ENCODE measurements at regions not wholly inside any gene's neighbourhood (a gene's known extent, or its start where the extent isn't known, plus 50 kb on each side); places are given as distances from the start of the nearest gene placed in this dataset.

DNA sequence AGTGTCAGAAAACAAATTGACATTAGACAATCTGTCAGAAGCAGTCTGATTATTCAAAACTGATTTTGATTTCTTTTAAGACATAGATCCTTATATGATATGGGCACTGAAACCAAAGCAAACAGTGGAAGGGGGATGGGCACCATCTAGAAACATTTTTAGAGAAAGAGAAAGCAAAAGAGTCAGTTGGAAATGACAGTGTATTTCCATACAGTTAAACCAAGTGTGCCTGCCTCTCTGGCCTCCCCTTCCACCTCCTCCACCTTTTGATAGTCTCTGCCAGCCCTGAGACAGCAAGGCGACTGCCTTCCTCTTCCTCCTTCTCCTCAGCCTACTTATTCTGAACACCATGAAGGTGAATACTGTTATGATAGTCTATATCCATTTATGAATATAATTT is 949.7 kb downstream of the AMY1C start:
- no peak for DNase-seq (ENCODE audit: low read depth, low spot score)

DNA sequence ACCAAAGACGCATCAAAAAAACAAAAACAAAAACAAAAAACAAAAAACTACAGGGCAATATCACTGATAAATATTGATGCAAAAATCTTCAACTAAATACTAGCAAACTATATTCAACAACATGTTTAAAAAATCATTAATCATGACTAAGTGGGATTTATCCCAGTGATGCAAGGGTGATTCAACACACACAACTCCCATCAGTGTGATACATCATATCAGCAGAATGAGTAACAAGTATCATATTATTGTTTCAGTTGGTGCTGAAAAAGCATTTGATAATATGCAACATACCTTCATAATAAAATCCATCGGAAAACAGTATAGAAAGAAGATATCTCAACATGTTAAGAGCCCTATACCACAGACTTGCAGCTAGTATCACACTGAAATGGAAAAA is 953.0 kb downstream of the AMY1C start:
- no peak for DNase-seq (ENCODE audit: low read depth, low spot score)

DNA sequence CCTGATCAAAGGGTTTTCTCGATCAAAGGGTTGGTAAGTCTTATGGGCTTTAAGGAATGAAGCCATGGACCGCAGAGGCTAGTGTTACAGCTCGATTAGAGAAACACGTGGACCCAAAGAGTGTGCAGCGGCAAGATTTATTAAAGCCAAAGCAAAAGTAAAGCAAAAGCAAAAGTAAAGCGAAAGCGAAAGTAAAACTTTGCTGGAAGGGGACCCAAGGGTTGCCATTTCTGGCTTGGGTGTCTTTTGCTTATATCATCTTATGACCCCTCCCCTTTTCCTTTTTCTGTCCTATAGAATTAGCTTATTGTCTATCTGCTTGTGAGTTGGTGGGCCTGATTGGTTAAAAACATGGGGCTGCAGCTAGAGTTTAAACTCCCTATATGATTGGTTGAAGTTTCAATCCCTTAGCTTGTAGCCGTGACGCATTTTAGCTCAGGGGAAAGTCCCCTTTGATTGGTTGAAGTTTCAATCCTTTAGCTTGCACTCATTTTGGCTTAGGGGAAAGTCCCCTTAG is 957.0 kb downstream of the AMY1C start:
- no peak for DNase-seq (ENCODE audit: low read depth, low spot score)

DNA sequence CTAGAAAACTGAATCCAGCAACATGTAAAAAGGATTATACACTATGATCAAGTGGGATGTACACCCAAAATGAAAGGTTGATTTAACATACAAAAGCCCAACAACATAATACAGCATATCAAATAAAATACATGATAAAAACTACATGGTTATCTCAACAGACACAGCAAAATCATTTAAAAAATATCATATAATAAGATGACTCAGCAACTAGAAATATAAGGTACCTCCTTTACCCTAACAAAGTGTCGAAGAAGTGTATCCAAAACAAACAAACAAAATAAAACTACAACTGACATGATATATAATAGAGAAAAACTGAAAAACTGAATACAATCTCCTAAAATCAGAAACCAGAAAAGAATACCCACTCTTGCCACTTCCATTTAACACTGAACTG is 969.1 kb downstream of the AMY1C start:
- DNase-seq (ENCODE audit: low read depth, low spot score) = no peak

DNA sequence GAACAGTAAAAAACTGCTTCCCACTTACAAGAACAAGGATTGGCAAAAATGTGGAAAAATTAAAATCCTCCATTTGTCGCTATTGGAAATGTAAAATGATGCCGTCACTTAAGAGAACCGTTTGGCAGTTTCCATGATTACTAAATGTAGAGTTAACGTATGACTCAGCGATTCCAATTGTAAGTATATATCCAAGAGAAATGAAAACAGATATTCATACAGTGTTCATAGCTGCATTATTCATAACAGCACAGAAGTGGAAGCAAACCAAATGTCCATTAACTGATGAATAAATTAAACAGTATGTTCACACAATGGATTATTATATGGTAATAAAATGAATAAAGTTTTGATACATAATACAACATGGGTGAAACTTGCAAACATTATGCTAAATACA is 971.0 kb downstream of the AMY1C start:
- DNase-seq (ENCODE audit: low read depth, low spot score) = no peak

DNA sequence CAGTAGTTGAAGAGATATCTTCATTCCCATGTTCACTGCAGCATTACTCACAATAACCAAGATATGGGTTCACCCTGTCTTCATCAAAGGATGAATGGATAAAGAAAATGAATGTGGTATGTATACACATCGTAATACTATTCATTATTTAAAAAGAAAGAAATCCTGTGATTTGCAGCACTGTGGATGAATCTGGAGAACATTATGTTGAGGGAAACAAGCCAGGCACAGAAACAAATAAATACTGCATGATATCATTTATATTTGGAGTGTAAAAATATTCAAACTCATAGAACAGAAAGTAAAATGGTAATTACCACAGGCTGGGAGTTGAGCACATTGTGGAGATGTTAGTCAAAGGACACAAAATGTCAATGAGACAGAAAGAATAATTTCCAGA is 977.2 kb downstream of the AMY1C start:
- no peak for DNase-seq (ENCODE audit: low read depth, low spot score)

DNA sequence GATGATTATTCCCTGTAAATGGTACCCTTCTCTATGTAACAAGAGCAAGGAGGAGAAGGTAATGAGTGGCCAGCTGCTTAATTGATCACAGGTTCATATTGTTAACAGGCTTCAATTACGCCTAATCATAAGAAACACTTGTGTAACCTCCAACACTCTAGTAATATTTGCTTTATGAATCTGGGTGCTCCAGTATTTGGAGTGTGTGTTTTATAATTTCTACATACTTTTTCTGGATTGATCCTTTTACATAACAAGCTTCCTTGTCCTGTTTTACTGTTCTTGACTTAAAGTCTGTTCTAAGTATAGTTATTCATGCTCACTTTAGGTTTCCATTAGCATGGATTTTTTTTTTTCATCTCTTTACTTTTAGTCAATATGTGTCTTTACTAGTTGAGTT is 984.2 kb downstream of the AMY1C start:
- DNase-seq (ENCODE audit: low read depth, low spot score) = no peak

DNA sequence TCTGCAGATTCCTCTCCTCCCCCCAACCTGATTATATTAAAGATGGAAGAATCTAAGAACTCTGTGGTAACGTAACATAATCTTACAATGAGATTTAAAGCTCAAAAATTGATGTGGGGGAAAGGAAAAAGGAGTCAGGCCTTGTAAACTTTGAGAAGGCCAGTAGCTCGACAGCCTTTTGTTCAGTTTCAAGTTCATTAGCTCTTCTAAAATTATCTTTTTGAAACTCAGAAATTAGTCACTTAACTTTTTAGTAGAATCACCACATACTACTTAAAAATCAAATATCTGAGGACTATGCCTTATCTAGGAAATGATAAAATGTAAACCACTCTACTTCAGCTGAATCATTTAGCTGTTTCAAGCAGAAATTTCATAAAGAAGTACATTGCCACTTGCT is 996.2 kb downstream of the AMY1C start:
- no peak for DNase-seq (ENCODE audit: low read depth, low spot score)

DNA sequence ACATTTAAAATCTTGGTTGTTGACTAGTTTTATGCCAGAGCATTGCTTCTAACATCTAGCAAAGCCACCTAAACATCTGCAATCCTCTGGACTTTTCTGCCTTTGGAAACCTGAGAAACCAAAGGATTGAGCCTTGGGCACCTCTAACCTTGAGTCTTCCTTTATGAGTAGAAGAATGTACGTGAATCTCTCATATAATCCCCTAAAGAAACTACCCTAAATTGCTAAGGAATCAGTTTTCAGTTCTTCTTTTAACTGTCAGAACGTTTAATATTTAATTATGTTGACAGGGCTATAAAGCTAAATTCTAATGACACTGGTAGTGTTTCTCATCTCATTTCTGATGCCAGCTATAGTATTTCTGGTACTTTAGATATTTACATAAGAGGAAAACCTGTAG is 997.3 kb downstream of the AMY1C start:
- no peak for DNase-seq (ENCODE audit: low read depth, low spot score)

DNA sequence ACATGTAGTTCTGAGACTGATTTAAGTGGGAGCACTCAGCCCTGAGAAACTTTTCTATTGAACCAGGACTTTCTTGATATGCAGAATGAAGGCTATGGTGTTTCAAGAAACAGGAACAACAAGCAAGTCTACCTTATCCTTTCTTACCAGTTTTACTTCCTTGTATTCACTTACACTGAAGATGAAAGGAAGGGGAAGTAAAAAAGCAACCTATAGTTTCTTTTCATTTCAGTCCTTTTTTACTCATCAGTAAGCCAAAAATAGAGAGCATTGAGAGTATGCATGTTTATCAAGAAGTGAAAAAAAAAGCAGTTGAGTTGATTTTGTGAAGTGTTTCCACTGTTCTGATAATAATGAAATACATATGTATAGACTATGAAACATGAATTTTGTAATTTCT is 1010.3 kb downstream of the AMY1C start:
- no peak for DNase-seq (ENCODE audit: low read depth, low spot score)

DNA sequence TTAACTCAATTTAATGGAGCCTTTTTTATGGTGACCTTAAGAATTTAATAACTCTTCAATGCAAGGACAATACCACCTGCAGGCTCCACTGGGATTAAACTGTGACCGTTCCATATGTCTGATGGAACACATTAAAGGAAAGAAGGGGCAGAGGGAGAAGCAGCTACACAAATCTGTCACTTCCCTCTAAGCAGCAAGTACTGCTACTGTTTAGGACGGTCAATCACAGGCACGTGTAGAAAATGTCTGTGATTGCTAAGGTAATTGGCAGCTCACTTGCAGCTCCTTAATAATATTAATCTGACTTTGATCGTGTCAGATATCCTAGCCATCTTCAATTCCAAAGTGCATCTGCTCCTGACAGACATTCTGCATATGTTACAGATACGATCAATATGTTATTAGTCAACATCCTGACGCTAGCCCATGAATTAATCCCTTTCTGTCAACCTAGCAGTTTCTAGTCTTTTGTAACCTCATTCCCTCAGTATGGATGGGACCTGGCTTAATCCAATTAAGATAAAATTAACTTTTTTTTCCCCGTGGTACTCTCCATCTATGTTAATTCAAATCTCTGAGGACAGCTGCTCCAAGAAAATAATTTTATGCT is 1012.4 kb downstream of the AMY1C start:
- DNase-seq (ENCODE audit: low read depth, low spot score) = no peak

DNA sequence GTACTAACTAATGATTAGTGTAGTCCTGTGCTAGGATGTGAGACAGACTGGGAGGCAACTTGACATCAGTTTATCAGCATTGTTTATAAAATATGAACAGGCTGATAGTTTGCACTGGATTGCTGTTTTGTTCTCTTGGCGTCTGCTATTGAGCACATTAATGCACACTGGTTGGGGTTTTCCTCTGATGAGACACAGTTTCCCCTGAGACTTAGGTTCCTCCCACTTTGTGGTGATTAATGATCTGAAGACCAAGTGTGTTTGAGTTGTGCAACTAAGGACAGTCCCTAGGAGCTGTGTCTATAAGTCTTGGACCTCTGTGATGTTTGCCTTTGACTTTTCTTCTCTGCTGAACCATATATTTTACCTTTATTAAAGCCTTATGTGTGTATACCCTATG is 1015.4 kb downstream of the AMY1C start:
- no peak for DNase-seq (ENCODE audit: low read depth, low spot score)

DNA sequence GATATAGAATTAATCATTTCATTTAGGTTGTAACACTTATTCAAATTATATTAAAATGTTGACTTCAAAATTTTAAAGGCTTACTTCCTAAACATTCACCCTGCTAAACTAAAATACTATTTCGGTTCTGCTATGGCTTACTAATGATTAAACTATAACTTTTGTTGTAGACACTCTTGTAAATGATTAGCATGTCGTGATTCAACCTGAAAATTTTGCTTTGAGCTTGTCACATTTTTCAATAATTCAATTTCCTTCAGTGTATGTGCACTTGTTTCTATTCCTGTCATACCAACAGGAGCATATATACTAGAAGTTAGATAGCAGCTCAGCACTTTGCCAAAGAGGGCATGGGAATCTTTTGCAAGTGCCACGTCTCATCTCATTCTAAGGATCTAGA is 1018.8 kb downstream of the AMY1C start:
- DNase-seq (ENCODE audit: low read depth, low spot score) = no peak

DNA sequence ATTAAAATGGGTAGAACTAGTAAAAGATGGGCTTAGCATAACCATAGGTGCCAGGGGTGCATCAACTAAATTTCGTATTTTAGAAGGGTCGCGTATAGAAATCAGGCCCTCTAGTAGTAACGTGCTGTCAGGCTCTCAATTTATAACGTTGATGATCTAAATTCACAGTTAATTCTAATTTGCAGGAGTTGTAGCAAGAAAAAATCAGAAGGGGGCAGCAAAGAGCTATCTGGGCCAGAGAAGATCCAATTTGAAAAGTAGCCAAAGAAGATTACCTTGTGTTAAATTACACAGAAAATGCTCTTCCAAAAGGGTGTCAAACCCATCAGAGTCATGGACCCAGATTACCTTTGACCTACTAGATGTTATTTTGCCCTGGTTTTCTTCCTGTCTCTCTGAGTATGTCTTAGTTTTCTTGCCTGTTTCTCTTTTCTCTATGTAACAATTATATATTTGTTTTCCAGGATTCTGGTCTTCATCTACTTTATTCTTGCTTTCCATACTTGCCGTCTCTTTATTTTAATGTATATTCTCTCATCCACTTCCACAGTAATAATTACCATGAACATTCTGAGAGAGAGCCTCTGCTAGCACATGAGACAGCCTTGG is 1030.9 kb downstream of the AMY1C start:
- DNase-seq (ENCODE audit: low read depth, low spot score) = peak; percentile 4

DNA sequence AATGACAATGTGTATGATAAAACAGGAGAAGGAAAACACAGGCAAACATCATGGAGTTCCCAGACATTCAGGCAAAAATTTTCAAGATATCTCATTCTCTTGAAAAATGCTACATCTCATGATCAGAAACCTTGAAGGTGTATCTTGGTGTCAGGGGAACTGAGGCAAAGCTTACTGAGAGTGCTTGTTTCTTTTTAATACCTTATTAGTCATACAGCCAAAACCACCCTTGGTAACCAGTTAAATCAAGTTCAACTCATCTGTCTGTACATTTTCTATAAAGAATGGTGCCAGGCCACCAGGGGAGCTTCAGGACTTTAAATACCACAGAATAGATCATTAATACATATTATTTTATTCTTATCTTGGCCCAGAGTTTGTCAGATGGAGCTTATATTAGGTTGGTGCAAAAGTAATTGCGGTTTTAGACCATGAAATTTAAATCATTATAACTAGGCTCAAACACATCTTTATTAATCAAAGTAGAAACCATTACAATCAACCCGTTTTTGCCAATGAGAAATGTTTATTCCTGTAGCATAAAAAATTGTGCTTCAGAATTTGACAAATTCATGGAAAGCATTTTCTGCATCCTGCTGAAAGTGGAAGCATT is 1036.0 kb downstream of the AMY1C start:
- no peak for DNase-seq (ENCODE audit: low read depth, low spot score)

DNA sequence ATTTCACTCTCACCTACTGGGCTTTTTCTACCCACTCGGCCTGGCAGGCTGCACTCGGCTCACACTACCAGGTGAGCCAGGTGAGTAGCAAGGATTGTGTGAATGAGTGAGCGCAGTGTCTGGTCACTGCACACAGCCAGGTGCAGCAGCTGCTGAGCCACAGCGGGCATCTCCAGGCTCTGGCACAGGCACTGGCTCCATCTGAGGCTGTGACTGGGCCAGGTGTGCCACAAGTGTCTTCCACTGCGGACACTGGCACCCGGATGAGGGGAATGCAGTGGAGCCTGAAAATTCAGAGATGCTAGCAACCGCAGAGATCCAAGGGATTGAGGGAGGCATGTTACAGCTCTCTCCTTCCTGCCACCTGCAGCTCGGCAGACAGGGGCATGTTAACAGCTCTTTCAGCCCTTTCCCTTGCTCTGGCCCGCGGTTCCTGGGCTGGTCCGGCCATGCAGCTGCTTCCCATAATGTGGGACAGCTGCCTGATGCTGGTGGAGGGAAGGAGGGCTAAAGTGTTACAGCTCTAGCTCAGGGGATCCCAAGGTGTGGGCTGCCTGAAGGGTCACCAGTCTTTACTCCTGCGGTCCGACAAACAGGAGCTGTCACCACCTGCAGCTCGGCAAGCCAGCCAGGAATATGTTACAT is 1038.3 kb downstream of the AMY1C start:
- DNase-seq (ENCODE audit: low read depth, low spot score) = no peak

DNA sequence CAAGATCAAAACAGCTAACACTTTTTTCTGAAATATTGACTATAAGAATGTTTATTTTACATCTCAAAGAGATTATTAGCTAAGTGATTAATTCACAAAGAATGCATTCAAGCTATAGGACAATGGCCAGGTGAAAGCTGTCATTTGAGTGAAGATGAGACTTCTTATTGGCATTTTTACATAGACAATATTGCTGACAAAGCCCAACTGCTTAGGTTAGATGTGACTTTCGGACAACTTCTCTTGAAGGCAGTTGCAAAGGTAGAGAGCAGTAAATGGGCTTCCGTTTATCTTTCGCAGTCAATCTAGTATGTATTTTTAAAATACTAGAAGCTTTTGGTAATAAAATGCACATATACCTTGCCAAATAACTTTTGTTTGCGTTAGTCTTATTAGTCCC is 1041.3 kb downstream of the AMY1C start:
- DNase-seq (ENCODE audit: low read depth, low spot score) = no peak

DNA sequence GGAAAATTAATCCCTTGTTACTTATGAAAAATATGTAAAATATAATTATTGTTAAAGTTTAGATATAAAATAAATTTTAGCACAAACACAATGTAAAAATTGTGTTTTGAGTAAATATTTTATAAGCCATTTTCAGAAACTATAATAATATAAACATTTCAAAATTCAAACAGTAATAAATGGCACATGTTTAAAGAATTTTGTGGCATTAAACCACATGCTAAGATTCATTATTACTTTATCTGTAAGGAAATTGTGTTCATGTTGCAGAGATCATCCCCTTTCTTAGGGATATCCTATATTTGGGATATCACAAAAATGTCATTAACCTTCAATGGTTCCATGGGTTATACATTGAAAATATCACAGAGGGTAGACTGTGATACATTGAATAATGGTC is 1044.3 kb downstream of the AMY1C start:
- DNase-seq (ENCODE audit: low read depth, low spot score) = no peak

DNA sequence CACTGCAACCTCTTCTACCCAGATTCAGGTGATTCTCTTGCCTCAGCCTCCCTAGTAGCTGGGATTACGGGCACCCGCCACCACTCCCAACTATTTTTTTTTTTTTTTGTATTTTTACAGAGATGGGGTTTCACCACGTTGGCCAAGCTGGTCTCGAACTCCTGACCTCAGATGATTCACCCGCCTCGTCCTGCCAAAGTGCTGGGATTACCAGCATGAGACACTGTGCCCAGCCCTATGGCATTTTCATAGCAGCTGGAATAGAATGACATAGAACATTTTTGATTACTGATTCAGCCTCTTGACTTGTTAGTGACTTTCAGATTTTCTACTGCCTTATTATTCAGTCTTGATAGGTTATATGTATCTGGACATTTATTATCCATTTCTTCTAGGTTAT is 1046.2 kb downstream of the AMY1C start:
- no peak for DNase-seq (ENCODE audit: low read depth, low spot score)

DNA sequence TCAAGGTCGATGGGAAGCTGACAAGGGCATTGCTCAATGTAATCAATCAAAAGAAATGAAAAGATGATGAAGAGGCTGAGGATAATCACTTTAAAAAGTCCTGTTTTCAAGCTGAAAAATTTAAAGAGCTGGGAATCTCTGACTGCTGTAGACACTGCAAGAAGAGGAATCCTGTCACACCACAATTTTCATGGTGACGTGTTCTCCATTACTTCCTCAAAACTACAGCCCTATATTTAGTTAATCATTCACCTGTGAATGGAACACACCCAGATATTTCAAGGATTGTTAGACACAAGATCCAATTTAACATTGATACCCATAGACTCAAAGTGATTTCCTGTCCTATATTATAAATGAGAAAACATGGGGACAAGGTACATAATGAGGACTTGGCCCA is 1048.3 kb downstream of the AMY1C start:
- no peak for DNase-seq (ENCODE audit: low read depth, low spot score)

DNA sequence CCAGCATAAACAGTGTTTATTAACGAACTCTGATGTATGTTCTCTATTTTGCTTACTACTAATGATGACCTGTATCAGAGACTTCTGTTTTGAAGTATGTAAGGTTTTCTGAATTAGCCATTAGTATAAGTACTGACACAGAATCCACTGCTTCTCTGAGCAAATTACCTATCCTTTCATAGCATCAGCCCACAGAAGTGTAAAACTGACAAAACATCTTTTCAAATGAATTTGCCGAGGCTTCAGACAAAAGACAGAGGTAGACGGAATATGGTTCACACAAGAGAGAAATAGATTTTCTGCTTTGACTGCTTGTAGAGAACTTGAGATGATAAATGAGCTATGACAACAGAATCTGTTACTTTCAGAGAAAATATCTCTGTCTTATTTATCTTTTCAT is 1051.6 kb downstream of the AMY1C start:
- no peak for DNase-seq (ENCODE audit: low read depth, low spot score)

DNA sequence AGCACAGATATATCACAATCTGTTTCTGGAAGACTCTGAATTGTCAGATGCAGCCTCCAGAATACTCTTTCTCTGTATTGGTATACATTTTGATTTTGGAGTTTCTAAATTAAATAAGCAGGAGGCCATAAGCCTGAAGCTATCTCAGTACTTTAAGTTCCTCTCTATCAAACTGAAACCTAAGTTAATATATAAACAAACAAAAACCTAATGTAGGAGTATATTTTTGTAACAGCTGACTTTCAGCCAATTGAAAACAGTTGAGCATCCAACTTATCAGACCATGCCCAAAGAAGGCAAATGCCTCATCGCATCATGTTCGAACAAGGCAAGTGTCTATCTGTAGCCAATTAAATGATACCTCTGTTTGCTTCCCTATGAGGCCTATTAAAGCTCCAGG is 1054.4 kb downstream of the AMY1C start:
- DNase-seq (ENCODE audit: low read depth, low spot score) = no peak

DNA sequence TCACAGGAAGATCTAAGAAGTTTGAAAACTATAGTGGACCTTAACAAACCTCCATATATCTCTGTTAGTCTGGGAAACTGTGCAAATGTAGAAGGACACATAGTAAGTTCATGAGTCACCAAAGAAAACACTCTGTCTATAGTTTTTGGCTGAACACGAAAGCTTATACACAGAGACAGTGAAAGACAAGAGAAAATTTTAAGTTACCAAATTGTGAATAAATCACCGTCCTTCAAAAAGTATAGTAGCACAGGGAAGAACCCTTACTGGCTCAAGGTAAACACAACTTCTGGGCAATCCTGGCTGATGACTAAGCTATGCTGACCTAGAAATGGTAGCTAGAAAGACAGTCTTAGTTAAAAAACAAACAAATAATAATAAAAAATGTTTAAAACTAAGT is 1057.9 kb downstream of the AMY1C start:
- peak; percentile 3 for DNase-seq (ENCODE audit: low read depth, low spot score)
